GM06990 (cell line): ENCODE measurements at regions not wholly inside any gene's neighbourhood (a gene's known extent, or its start where the extent isn't known, plus 50 kb on each side); places are given as distances from the start of the nearest gene placed in this dataset.

Source experiments
- DNase-seq: peaks from one replicate; pipeline ENCODE4 v3.0.0-alpha.2; 2011; ENCODE audit not compliant: insufficient read length; ENCODE audit errors: extremely low read depth
- H3K27me3 ChIP-seq: replicated peaks from 2 replicates; pipeline ENCODE4 v1.6.0; 2011; ENCODE audit warnings: low read length; ENCODE audit not compliant: control insufficient read depth, insufficient read depth
- H3K36me3 ChIP-seq: 2 replicates; pipeline ENCODE4 v1.5.1; 2011; ENCODE audit warnings: low read length; ENCODE audit not compliant: control insufficient read depth, insufficient read depth
- H3K4me3 ChIP-seq: replicated peaks from 2 replicates; pipeline ENCODE4 v1.5.1; 2011; ENCODE audit warnings: low read depth, mild to moderate bottlenecking, control low read depth, low read length
- TF ChIP-seq, protein P1 (sequence below): IDR thresholded peaks from 2 replicates; pipeline ENCODE4 v1.5.1; 2011; ENCODE audit warnings: low read length, control low read depth, mild to moderate bottlenecking, inconsistent platforms; ENCODE audit not compliant: insufficient read depth, poor library complexity, severe bottlenecking

DNA sequence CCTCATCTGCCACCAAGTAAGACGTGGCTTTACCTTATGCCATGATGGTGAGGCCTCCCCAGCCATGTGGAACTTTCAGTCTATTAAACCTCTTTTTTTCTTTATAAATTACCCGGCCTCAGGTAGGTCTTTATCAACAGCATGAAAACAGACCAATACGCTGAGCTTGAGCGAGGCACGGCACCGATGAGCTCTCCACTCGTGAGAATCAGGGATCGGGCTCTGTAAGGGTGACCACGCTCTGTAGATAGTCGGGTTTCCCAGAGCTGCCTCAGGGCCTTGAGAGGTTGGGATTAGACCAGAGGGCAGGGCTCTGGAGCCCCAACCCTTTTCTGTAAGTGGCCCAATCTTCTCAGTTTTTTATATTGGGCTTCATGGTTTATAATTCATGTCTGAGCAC is 360.3 kb upstream of the MYT1L start:
- Histone ChIP-seq H3K36me3 (no peaks in the 10 kb centered on the region), H3K27me3 (no peaks in the 10 kb centered on the region), H3K4me3 (no peak overlapping the region)
- TF ChIP-seq, protein P1, sequence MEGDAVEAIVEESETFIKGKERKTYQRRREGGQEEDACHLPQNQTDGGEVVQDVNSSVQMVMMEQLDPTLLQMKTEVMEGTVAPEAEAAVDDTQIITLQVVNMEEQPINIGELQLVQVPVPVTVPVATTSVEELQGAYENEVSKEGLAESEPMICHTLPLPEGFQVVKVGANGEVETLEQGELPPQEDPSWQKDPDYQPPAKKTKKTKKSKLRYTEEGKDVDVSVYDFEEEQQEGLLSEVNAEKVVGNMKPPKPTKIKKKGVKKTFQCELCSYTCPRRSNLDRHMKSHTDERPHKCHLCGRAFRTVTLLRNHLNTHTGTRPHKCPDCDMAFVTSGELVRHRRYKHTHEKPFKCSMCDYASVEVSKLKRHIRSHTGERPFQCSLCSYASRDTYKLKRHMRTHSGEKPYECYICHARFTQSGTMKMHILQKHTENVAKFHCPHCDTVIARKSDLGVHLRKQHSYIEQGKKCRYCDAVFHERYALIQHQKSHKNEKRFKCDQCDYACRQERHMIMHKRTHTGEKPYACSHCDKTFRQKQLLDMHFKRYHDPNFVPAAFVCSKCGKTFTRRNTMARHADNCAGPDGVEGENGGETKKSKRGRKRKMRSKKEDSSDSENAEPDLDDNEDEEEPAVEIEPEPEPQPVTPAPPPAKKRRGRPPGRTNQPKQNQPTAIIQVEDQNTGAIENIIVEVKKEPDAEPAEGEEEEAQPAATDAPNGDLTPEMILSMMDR = no peak
- DNase-seq = no peak

DNA sequence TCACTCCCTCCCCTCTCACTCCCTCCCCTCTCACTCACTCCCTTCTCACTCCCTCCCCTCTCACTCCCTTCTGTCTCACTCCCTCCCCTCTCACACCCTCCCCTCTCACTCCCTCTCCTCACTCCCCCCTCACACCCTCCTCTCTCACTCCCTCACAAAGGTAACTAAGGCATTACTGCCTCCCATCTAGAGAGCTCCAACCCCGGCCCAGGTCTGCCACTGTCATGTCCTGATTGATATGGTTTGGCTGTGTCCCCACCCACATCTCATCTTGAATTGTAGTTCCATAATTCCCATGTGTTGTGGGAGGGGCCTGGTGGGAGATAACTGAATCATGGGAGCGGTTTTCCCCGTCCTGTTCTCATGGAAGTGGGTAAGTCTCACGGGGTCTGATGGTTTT is 359.9 kb upstream of the MYT1L start:
- H3K27me3 ChIP-seq = no peaks in the 10 kb centered on the region
- TF ChIP-seq, protein P1 = no peak

DNA sequence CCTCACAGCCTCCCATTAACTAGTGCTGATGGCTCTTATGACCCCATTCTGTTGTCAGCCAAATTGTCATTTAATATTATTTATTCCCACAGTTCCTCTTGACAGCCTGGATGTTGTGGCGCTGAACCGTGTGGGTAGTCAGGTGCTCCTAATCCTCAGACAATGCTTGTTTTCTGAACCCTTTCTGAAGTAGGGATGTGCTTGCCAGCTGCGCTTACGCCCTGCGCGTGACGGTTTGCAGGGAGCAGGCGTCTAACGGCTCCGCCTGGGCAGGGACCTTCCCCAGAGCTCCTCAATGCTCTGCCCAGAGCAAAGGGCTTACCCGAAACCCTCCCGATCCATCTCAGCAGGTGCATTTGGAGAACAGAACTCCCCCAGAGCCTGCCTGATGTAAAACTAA is 358.2 kb upstream of the MYT1L start:
- Histone ChIP-seq H3K27me3 (no peaks in the 10 kb centered on the region), H3K4me3 (no peak overlapping the region), H3K36me3 (no peaks in the 10 kb centered on the region)
- TF ChIP-seq, protein P1 = no peak
- no peak for DNase-seq

More for the DNA sequence above, 359.9 kb upstream of the MYT1L start:
- H3K36me3 ChIP-seq = no peaks in the 10 kb centered on the region
- DNase-seq = no peak
- no peak overlapping the region for H3K4me3 ChIP-seq

DNA sequence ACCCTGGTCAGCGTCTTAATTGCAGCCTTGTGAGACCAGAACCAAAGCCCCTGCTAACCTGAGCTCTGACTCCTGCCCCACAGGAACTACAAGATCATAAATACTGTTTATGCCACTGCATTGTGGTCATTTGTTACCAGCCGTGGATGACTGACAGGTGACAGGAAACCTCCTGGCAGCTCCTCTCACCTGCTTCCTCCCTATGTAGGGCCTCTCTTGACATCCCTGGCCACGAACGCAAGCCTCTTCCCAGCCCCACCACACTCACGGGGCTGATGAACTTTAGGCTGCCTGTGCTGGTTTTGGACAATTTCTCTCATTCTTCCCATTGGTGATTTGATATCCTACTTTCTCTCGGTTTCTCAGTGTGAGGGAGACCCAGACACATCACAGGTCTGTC is 357.2 kb upstream of the MYT1L start:
- no peaks in the 10 kb centered on the region; the same call in 1 of the 2 replicates for H3K27me3 ChIP-seq
- TF ChIP-seq, protein P1 = no peak
- DNase-seq = no peak
- H3K4me3 ChIP-seq = no peak overlapping the region
- no peaks in the 10 kb centered on the region for H3K36me3 ChIP-seq

DNA sequence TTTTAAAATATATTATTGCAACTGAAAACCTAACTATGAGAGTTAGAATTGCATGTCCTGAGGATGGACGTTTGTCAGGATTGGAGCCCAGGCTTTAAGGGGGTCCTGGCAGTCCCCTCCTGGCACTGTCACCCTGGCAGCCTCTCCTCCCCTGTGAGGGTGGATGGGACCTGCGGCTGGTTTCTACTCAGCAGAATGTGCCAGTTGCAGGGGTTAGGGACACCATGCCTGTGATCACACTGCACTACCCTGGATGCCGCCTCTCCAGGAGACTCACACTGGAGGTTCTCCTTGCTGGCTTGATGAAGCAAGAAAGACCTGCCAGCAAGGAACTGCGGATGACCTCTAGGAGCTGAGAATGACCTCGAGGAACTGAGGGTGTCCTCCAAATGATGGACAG is 356.7 kb upstream of the MYT1L start:
- TF ChIP-seq, protein P1 = no peak
- Histone ChIP-seq H3K36me3 (no peaks in the 10 kb centered on the region), H3K4me3 (no peak overlapping the region), H3K27me3 (no peaks in the 10 kb centered on the region; the same call in 1 of the 2 replicates)
- DNase-seq = no peak

DNA sequence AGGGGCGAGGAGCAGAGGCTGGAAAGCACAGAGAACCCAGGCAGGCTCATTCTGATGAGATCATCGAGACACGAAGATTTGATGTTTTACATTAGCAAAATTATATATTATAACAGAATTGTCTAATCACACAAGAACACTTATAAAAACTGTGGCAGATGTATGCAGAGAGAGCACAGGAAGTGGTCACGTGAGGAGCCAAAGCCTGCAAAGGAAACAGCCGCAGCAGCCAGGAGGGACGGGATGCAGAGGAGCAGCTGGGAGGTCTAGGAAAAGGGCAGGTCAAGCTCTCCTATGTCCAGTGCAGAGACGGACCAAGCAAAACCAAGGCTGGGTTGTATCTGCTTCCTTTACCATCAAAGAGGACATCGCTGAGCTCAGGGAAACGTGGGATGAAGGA is 355.1 kb upstream of the MYT1L start:
- Histone ChIP-seq H3K36me3 (no peaks in the 10 kb centered on the region), H3K27me3 (no peaks in the 10 kb centered on the region; the same call in 1 of the 2 replicates), H3K4me3 (no peak overlapping the region)
- TF ChIP-seq, protein P1 = no peak
- DNase-seq = no peak
